Activated naive CD4-positive, alpha-beta T cell treated with anti-CD3 and anti-CD28 coated beads, Interleukin-2, amount 10 ng/mL, durations not matched to agents 7 days and 5 days (primary cell): ENCODE measurements at regions not wholly inside any gene's neighbourhood (a gene's known extent, or its start where the extent isn't known, plus 50 kb on each side); places are given as distances from the start of the nearest gene placed in this dataset.
"Not testable (repeated sequence)": the region's sequence is repeated elsewhere in the genome, so short reads cannot be mapped to it uniquely, and the experiment has no call there.

Experiments used
- CTCF ChIA-PET: fragments of 350-600 bp; sonication (Branson Sonifier 250); formaldehyde crosslinking; loops from one replicate; lab custom pipeline; 2021; ENCODE audit warnings: antibody characterized with exemption; lab: Charles Lee
- DNase-seq: peaks from one replicate; pipeline ENCODE4 v3.0.0-alpha.2; 2020
- H3K27ac Mint-ChIP-seq: one replicate; pipeline ENCODE4 v1.8.0; 2021; ENCODE audit warnings: mild to moderate bottlenecking, moderate library complexity, mixed read lengths
- H3K27me3 Mint-ChIP-seq: one replicate; pipeline ENCODE4 v1.8.0; 2021; ENCODE audit warnings: mild to moderate bottlenecking, mixed read lengths
- H3K36me3 Mint-ChIP-seq: one replicate; pipeline ENCODE4 v1.8.0; 2021; ENCODE audit warnings: mixed read lengths
- H3K4me1 Mint-ChIP-seq: one replicate; pipeline ENCODE4 v1.8.0; 2021; ENCODE audit warnings: mixed read lengths
- H3K4me3 Mint-ChIP-seq: one replicate; pipeline ENCODE4 v1.8.0; 2021; ENCODE audit warnings: mild to moderate bottlenecking, moderate library complexity, mixed read lengths
- H3K9me3 Mint-ChIP-seq: one replicate; pipeline ENCODE4 v1.8.0; 2021; ENCODE audit warnings: mixed read lengths

DNA sequence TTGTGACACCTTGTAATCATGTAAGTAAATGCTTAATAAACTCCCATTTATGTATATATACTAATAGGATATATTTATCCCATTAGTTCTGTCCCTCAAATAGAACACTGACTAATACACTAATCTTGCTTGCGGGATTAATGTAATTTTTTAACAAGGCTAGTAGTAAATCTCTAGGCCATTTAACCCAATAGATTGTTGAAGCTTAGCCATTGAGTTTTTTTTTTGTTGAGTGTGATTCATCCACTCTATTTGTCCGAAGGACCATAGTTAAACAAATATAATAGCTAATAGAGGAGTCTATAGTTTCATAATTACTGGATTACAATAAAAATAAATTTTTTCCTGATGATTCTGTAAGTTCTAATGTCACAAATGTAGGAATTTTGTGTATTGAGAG, 474.4 kb downstream of the CDH9 start:
- CTCF ChIA-PET: no interaction called here
- H3K9me3 Mint-ChIP-seq: peaks cover 23% of the 10 kb centered on the region
- no peaks in the 10 kb centered on the region for H3K36me3 Mint-ChIP-seq
- H3K27ac Mint-ChIP-seq: no peak overlapping the region
- H3K27me3 Mint-ChIP-seq: no peaks in the 10 kb centered on the region
- no peaks in the 10 kb centered on the region for H3K4me1 Mint-ChIP-seq
- H3K4me3 Mint-ChIP-seq: no peak overlapping the region
- DNase-seq: no peak

GRCh38 chr5:26553079-26553478, 485.3 kb downstream of the CDH9 start:
- CTCF ChIA-PET: no interaction called here
- DNase-seq: no peak
- Mint-ChIP-seq H3K9me3 (peaks cover 7% of the 10 kb centered on the region), H3K27ac (no peak overlapping the region), H3K36me3 (no peaks in the 10 kb centered on the region), H3K27me3 (no peaks in the 10 kb centered on the region), H3K4me3 (no peak overlapping the region), H3K4me1 (no peaks in the 10 kb centered on the region)

- no peak for DNase-seq
- Mint-ChIP-seq H3K27ac (no peak overlapping the region), H3K4me1 (no peaks in the 10 kb centered on the region), H3K9me3 (peaks cover 23% of the 10 kb centered on the region), H3K4me3 (no peak overlapping the region), H3K36me3 (no peaks in the 10 kb centered on the region), H3K27me3 (no peaks in the 10 kb centered on the region)
- CTCF ChIA-PET: no interaction called here
Measured at GRCh38 chr5:26543987-26544386, 494.4 kb downstream of the CDH9 start.

- no peak for DNase-seq
- no peak overlapping the region for H3K27ac Mint-ChIP-seq
- H3K4me3 Mint-ChIP-seq: no peak overlapping the region
- no peaks in the 10 kb centered on the region for H3K27me3 Mint-ChIP-seq
- H3K36me3 Mint-ChIP-seq: no peaks in the 10 kb centered on the region
- CTCF ChIA-PET: no interaction called here
- H3K9me3 Mint-ChIP-seq: peaks cover 19% of the 10 kb centered on the region
- no peaks in the 10 kb centered on the region for H3K4me1 Mint-ChIP-seq
Measured at GRCh38 chr5:26538226-26538625, 500.2 kb downstream of the CDH9 start.

- Mint-ChIP-seq H3K4me1 (no peaks in the 10 kb centered on the region), H3K9me3 (peaks cover 14% of the 10 kb centered on the region), H3K4me3 (no peak overlapping the region), H3K27ac (no peak overlapping the region), H3K36me3 (no peaks in the 10 kb centered on the region), H3K27me3 (no peaks in the 10 kb centered on the region)
- no peak for DNase-seq
- CTCF ChIA-PET: no interaction called here
Measured at GRCh38 chr5:26535215-26535614, 503.2 kb downstream of the CDH9 start.

GRCh38 chr5:26530305-26530704, 508.1 kb downstream of the CDH9 start:
- Mint-ChIP-seq H3K4me1 (no peaks in the 10 kb centered on the region), H3K27me3 (no peaks in the 10 kb centered on the region), H3K36me3 (no peaks in the 10 kb centered on the region), H3K27ac (no peak overlapping the region), H3K9me3 (peaks cover 7% of the 10 kb centered on the region), H3K4me3 (no peak overlapping the region)
- no peak for DNase-seq
- CTCF ChIA-PET: no interaction called here

DNA sequence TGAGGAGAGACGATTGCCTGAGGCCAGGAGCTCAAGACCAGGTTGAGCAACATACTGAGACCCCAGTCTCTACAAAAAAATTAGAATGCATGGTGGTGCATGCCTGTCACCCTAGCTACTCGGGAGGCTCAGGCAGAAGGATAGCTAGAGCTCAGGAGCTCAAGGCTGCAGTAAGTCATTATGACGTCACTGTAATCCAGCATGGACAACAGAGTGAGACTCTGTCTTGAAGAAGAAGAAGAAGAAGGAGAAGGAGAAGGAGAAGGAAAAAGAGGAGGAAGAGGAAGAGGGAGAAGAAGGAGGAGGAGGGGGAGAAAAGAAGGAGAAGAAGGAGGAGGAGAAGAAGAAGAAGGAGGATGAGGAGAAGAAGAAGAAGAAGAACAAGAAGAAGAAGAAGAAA, 519.1 kb downstream of the CDH9 start:
- Mint-ChIP-seq H3K4me1 (no peaks in the 10 kb centered on the region), H3K9me3 (peaks cover 2% of the 10 kb centered on the region), H3K27ac (no peak overlapping the region), H3K36me3 (no peaks in the 10 kb centered on the region), H3K27me3 (no peaks in the 10 kb centered on the region), H3K4me3 (no peak overlapping the region)
- CTCF ChIA-PET: no interaction called here
- DNase-seq: no peak

DNA sequence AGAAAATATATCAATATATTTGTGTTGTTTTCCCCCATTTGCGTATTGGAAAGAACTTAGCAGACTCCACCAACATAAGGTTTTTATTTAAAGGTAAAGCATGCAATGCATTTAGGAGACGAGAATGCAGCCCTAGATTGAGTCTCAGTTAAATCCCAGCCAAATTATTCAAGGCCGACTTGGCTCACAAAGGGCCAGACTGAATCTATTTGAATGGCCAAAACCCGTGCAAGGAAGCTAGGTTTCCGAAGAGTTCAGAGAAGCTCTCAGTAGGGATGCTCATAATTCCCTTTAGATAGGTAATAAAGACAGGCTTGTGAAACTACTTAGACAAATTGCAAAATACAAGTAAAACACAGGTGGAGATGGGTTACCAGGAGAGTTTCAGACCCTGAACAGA, 520.3 kb downstream of the CDH9 start:
- Mint-ChIP-seq H3K27me3 (no peaks in the 10 kb centered on the region), H3K9me3 (peaks cover 2% of the 10 kb centered on the region), H3K36me3 (no peaks in the 10 kb centered on the region), H3K4me3 (no peak overlapping the region), H3K4me1 (no peaks in the 10 kb centered on the region), H3K27ac (no peak overlapping the region)
- CTCF ChIA-PET: no interaction called here
- DNase-seq: no peak

GRCh38 chr5:26498972-26499371, 539.4 kb downstream of the CDH9 start:
- Mint-ChIP-seq H3K27ac (no peak overlapping the region), H3K4me3 (no peak overlapping the region), H3K9me3 (peaks cover 7% of the 10 kb centered on the region), H3K4me1 (no peaks in the 10 kb centered on the region), H3K27me3 (no peaks in the 10 kb centered on the region), H3K36me3 (no peaks in the 10 kb centered on the region)
- CTCF ChIA-PET: no interaction called here
- no peak for DNase-seq

- no peaks in the 10 kb centered on the region for H3K4me1 Mint-ChIP-seq
- CTCF ChIA-PET: no interaction called here
- H3K36me3 Mint-ChIP-seq: no peaks in the 10 kb centered on the region
- no peak overlapping the region for H3K27ac Mint-ChIP-seq
- no peak overlapping the region for H3K4me3 Mint-ChIP-seq
- peaks cover 15% of the 10 kb centered on the region for H3K9me3 Mint-ChIP-seq
- DNase-seq: no peak
- H3K27me3 Mint-ChIP-seq: no peaks in the 10 kb centered on the region
Measured at GRCh38 chr5:26495437-26495836, 542.9 kb downstream of the CDH9 start.

DNA sequence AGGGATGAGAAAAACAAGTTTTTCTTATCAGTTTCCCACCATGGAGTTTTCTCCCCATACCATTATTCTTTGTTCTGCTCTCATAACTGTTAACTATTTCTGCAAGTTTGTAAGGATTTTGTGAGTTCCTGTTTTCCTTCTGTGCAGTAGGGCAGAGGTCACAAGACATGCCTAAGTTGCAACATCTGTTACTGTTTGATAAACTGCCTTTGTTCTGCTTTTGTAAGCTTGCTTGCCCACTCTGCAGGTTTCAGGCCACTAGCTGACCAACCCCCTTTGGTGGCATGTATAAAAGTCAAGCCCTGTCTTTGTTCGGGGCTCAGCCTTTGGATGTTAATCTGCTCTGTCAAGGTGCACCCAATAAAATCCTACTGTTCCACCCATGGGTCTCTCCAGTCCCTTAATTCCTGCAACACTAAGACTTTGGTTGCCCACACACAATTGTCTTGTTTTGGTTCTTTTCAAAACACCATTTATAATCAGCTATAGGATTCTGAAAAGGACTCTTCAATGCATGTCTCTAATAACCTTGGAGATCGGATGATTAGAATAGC, 545.4 kb downstream of the CDH9 start:
- no peaks in the 10 kb centered on the region for H3K27me3 Mint-ChIP-seq
- H3K4me1 Mint-ChIP-seq: no peaks in the 10 kb centered on the region
- no peak for DNase-seq
- H3K9me3 Mint-ChIP-seq: peaks cover 23% of the 10 kb centered on the region
- no peak overlapping the region for H3K27ac Mint-ChIP-seq
- no peaks in the 10 kb centered on the region for H3K36me3 Mint-ChIP-seq
- CTCF ChIA-PET: no interaction called here
- no peak overlapping the region for H3K4me3 Mint-ChIP-seq

DNA sequence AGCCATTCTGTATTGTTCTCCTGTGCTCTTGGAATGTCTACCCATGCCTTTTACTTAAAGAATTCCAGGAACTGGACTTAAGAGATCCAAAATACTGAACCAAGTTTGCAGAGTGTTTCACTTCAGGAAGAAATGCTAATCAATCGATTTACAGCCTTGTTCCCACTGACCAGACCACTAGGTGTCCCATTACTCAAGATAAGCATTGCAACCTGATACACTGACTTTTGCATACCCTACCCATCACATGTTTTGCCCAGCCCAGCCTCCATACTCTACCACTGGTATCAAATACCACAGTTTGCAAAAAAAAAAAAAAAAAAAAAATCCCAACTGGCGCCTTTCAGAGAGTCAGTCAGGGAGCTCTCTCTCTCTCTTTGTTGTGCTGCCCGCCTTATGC, 550.8 kb downstream of the CDH9 start:
- Mint-ChIP-seq H3K9me3 (peaks cover 19% of the 10 kb centered on the region), H3K36me3 (no peaks in the 10 kb centered on the region), H3K27me3 (no peaks in the 10 kb centered on the region), H3K27ac (no peak overlapping the region), H3K4me3 (no peak overlapping the region), H3K4me1 (no peaks in the 10 kb centered on the region)
- CTCF ChIA-PET: no interaction called here
- DNase-seq: no peak

- Mint-ChIP-seq H3K36me3 (no peaks in the 10 kb centered on the region), H3K27me3 (no peaks in the 10 kb centered on the region), H3K27ac (no peak overlapping the region), H3K4me1 (no peaks in the 10 kb centered on the region), H3K9me3 (peaks cover 21% of the 10 kb centered on the region), H3K4me3 (no peak overlapping the region)
- DNase-seq: no peak
- CTCF ChIA-PET: no interaction called here
Measured at GRCh38 chr5:26486631-26487030, 551.8 kb downstream of the CDH9 start.

GRCh38 chr5:26485146-26485860, 553.1 kb downstream of the CDH9 start:
- H3K9me3 Mint-ChIP-seq: peaks cover 19% of the 10 kb centered on the region
- DNase-seq, H3K4me3 Mint-ChIP-seq, H3K27me3 Mint-ChIP-seq, CTCF ChIA-PET, H3K27ac Mint-ChIP-seq, H3K4me1 Mint-ChIP-seq, H3K36me3 Mint-ChIP-seq: not testable (repeated sequence)

DNA sequence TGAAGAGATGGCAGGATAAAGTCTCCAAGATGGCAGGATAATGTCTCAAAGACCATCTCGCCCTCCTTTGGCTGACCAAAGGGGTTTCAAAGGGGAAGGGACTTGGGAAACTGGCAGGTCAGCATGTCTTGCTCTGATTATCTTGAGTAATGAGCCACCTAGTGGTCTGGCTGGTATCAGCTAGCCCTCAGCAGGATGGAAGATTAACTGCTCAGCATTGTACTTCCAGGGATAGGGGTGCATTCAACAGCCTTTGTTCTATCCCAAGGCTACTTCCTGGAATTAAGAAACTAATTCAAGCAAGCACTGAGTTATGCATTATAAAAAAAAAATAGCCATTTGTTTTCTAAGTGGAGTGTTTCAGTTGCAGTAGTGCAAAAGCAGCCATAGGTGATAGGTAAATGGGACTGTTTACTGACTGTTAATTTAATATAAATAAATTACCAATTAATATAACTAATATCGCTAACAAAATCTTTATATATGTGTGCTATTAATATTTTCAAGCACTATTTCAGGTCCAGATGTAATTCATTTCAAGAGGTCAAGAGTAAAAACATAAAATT, 555.5 kb downstream of the CDH9 start:
- no peak for DNase-seq
- Mint-ChIP-seq H3K4me1 (no peaks in the 10 kb centered on the region), H3K27ac (no peak overlapping the region), H3K4me3 (no peak overlapping the region), H3K9me3 (peaks cover 12% of the 10 kb centered on the region), H3K27me3 (no peaks in the 10 kb centered on the region), H3K36me3 (no peaks in the 10 kb centered on the region)
- CTCF ChIA-PET: interaction anchor here (0.9 kb wide), 1 partner anchor 13 kb away, joined by 3 read pairs; no protein-coding TSS in a partner anchor
